ENCODE measurements at regions not wholly inside any gene's neighbourhood (a gene's known extent, or its start where the extent isn't known, plus 50 kb on each side); places are given as distances from the start of the nearest gene placed in this dataset.

GRCh38 chr11:57081356-57081755 lies 92.6 kb downstream of the OR5AK2 start:
- no peaks in the 10 kb centered on the region for H3K4me1 Mint-ChIP-seq
- no peak overlapping the region for H2AFZ ChIP-seq (ENCODE audit: insufficient read depth, low read depth, low read length, poor library complexity, severe bottlenecking)
- intact Hi-C loops (cut with micrococcal nuclease) = no loop called here
- H3K4me1 ChIP-seq (ENCODE audit: control insufficient read depth in 1 of 2, insufficient read depth in 2 of 2, low read length in 2 of 2) = no peaks in the 10 kb centered on the region
- H3K9me3 Mint-ChIP-seq = peaks cover 0 to 2% (median 0%) of the 10 kb centered on the region in 7 donors
- H3K9me3 ChIP-seq (replicated peaks in 1 of 2; ENCODE audit: control insufficient read depth in 1 of 2, insufficient read depth in 1 of 2, low read length in 2 of 2) = no peaks in the 10 kb centered on the region
- DNase-seq = no peak
- no peak overlapping the region for H3K4me3 Mint-ChIP-seq
- H3K27me3 Mint-ChIP-seq (ENCODE audit: low read depth in 3 of 3) = peaks cover 0 to 2% (median 0%) of the 10 kb centered on the region in 3 donors
- H3K36me3 Mint-ChIP-seq = no peaks in the 10 kb centered on the region
- no peaks in the 10 kb centered on the region for H3K36me3 ChIP-seq (replicated peaks in 1 of 2; ENCODE audit: control insufficient read depth in 1 of 2, insufficient read depth in 2 of 2, low read length in 2 of 2)
- H4K20me1 ChIP-seq (ENCODE audit: insufficient read depth, low read length) = no peaks in the 10 kb centered on the region
- no peak overlapping the region for H3K27ac Mint-ChIP-seq
- H3K4me3 ChIP-seq (replicated peaks in 1 of 3; ENCODE audit: low read depth in 2 of 3, low read length in 3 of 3) = no peak overlapping the region
- no peak overlapping the region for H3K9ac ChIP-seq (ENCODE audit: insufficient read depth, low read length, poor library complexity, severe bottlenecking)
- H3K27ac ChIP-seq (ENCODE audit: low read depth in 1 of 2, low read length in 2 of 2) = no peak overlapping the region
- H3K4me2 ChIP-seq (replicated peaks; ENCODE audit: extremely low read depth, low read length, poor library complexity, severe bottlenecking) = no peak overlapping the region
- no peaks in the 10 kb centered on the region for H3K27me3 ChIP-seq (ENCODE audit: control insufficient read depth in 2 of 2, insufficient read depth in 2 of 2, low read length in 2 of 2)
- WGBS (ENCODE audit: insufficient coverage) = no CpG with 5 or more reads among the region's 1 CpG
- H3K79me2 ChIP-seq (ENCODE audit: insufficient read depth, low read length) = no peaks in the 10 kb centered on the region
- TF ChIP-seq CTCF (IDR thresholded peaks at IDR 0.05) = no peak

GRCh38 chr11:57082125-57082524 lies 93.4 kb downstream of the OR5AK2 start:
- H3K4me1 ChIP-seq (ENCODE audit: control insufficient read depth in 1 of 2, insufficient read depth in 2 of 2, low read length in 2 of 2) = no peaks in the 10 kb centered on the region
- no peak overlapping the region for H2AFZ ChIP-seq (ENCODE audit: insufficient read depth, low read depth, low read length, poor library complexity, severe bottlenecking)
- no peak overlapping the region for H3K4me2 ChIP-seq (replicated peaks; ENCODE audit: extremely low read depth, low read length, poor library complexity, severe bottlenecking)
- no peak overlapping the region for H3K27ac ChIP-seq (ENCODE audit: low read depth in 1 of 2, low read length in 2 of 2)
- intact Hi-C loops (cut with micrococcal nuclease) = no loop called here
- peaks cover 0 to 2% (median 0%) of the 10 kb centered on the region in 3 donors for H3K27me3 Mint-ChIP-seq (ENCODE audit: low read depth in 3 of 3)
- no peak overlapping the region for H3K9ac ChIP-seq (ENCODE audit: insufficient read depth, low read length, poor library complexity, severe bottlenecking)
- no peaks in the 10 kb centered on the region for H3K27me3 ChIP-seq (ENCODE audit: control insufficient read depth in 2 of 2, insufficient read depth in 2 of 2, low read length in 2 of 2)
- no peaks in the 10 kb centered on the region for H3K9me3 ChIP-seq (replicated peaks in 1 of 2; ENCODE audit: control insufficient read depth in 1 of 2, insufficient read depth in 1 of 2, low read length in 2 of 2)
- TF ChIP-seq CTCF (IDR thresholded peaks at IDR 0.05) = no peak
- H4K20me1 ChIP-seq (ENCODE audit: insufficient read depth, low read length) = no peaks in the 10 kb centered on the region
- H3K9me3 Mint-ChIP-seq = peaks cover 0 to 2% (median 0%) of the 10 kb centered on the region in 7 donors
- no peaks in the 10 kb centered on the region for H3K4me1 Mint-ChIP-seq
- no peak overlapping the region for H3K4me3 ChIP-seq (replicated peaks in 1 of 3; ENCODE audit: low read depth in 2 of 3, low read length in 3 of 3)
- no peak overlapping the region for H3K27ac Mint-ChIP-seq
- no CpG with 5 or more reads among the region's 1 CpG for WGBS (ENCODE audit: insufficient coverage)
- H3K36me3 ChIP-seq (replicated peaks in 1 of 2; ENCODE audit: control insufficient read depth in 1 of 2, insufficient read depth in 2 of 2, low read length in 2 of 2) = no peaks in the 10 kb centered on the region
- no peaks in the 10 kb centered on the region for H3K36me3 Mint-ChIP-seq
- H3K79me2 ChIP-seq (ENCODE audit: insufficient read depth, low read length) = no peaks in the 10 kb centered on the region
- no peak overlapping the region for H3K4me3 Mint-ChIP-seq
- DNase-seq = no peak
